ENCODE measurements at regions not wholly inside any gene's neighbourhood (a gene's known extent, or its start where the extent isn't known, plus 50 kb on each side); places are given as distances from the start of the nearest gene placed in this dataset.

GRCh38 chrX:109089359-109089758 is 353.0 kb upstream of the IRS4 start (continued):
- no peak for TF ChIP-seq CHD7 (IDR thresholded peaks at IDR 0.05; ENCODE audit: insufficient replicate concordance, low read length)
- TF ChIP-seq E2F6 (IDR thresholded peaks at IDR 0.05) = no peak
- TF ChIP-seq SIRT6 (IDR thresholded peaks at IDR 0.05; ENCODE audit: low read length) = no peak
- no peak for TF ChIP-seq MAX (IDR thresholded peaks at IDR 0.05)
